ENCODE measurements at regions not wholly inside any gene's neighbourhood (a gene's known extent, or its start where the extent isn't known, plus 50 kb on each side); places are given as distances from the start of the nearest gene placed in this dataset.

DNA sequence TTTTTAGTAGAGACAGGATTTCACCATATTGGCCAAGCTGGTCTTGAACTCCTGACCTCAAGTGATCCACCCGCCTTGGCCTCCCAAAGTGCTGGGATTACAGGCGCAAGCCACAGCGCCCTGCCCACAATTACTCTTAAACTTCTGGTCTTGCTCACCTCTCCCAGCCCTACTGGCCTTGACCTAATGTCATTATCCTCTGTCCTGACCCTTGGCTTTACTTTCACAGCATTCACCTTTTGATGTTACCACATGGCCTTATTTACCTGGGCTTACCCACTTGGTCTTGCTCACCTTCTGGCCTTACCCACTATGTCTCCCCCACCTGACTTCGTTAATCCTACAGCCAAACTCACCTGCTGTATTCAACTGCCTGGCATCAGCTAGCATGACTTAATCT, 105.9 kb downstream of the IL12A start:
- no peak overlapping the region for H3T11ph ChIP-seq (ENCODE audit: low read length)
- no peaks in the 10 kb centered on the region for H3K79me1 ChIP-seq (ENCODE audit: insufficient read depth, low read depth, low read length, poor library complexity, severe bottlenecking)
- Mint-ChIP-seq H3K4me1 (0 out of 4 replicates have a peak, but pooled peaks cover 0 to 5% of the 10 kb centered on the region in 2 experiments), H3K27ac (no peak overlapping the region), H3K27me3 (ENCODE audit: low read depth) (no peaks in the 10 kb centered on the region), H3K36me3 (ENCODE audit: insufficient read depth in 1 of 3, low read depth in 3 of 3) (no peaks in the 10 kb centered on the region), H3K4me3 (no peak overlapping the region), H3K9me3 (no peaks in the 10 kb centered on the region)
- H3K4ac ChIP-seq (ENCODE audit: low read depth, low read length): no peak overlapping the region
- no peak overlapping the region for H2AFZ ChIP-seq (ENCODE audit: low read length)
- no peak overlapping the region for H2BK20ac ChIP-seq (ENCODE audit: low read depth, low read length, poor library complexity, severe bottlenecking)
- H3K4me2 ChIP-seq (ENCODE audit: insufficient read depth, insufficient read length, low read length): no peak overlapping the region
- TF ChIP-seq, protein P1, sequence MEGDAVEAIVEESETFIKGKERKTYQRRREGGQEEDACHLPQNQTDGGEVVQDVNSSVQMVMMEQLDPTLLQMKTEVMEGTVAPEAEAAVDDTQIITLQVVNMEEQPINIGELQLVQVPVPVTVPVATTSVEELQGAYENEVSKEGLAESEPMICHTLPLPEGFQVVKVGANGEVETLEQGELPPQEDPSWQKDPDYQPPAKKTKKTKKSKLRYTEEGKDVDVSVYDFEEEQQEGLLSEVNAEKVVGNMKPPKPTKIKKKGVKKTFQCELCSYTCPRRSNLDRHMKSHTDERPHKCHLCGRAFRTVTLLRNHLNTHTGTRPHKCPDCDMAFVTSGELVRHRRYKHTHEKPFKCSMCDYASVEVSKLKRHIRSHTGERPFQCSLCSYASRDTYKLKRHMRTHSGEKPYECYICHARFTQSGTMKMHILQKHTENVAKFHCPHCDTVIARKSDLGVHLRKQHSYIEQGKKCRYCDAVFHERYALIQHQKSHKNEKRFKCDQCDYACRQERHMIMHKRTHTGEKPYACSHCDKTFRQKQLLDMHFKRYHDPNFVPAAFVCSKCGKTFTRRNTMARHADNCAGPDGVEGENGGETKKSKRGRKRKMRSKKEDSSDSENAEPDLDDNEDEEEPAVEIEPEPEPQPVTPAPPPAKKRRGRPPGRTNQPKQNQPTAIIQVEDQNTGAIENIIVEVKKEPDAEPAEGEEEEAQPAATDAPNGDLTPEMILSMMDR (conservative IDR thresholded peaks at IDR 0.05): no peak
- H3K27me3 ChIP-seq (ENCODE audit: insufficient read depth, low read length): no peaks in the 10 kb centered on the region
- no peak for DNase-seq
- no peak overlapping the region for H2BK5ac ChIP-seq (ENCODE audit: insufficient read length, low read length)
- no peaks in the 10 kb centered on the region for H3K9me3 ChIP-seq (ENCODE audit: control insufficient read depth, low read depth, low read length)
- H3K23me2 ChIP-seq (ENCODE audit: insufficient read length, low read depth, low read length, poor library complexity, severe bottlenecking): no peaks in the 10 kb centered on the region
- H3K18ac ChIP-seq (ENCODE audit: insufficient read length, low read depth, low read length): no peak overlapping the region
- no peak overlapping the region for H3K23ac ChIP-seq (ENCODE audit: insufficient read length, low read depth, low read length)
- WGBS (ENCODE audit: extremely low coverage, insufficient read length, low lambda C conversion rate): no CpG with 5 or more reads among the region's 4 CpGs
- H3K9ac ChIP-seq (ENCODE audit: extremely low read depth, insufficient read length, low read length): no peak overlapping the region
- no peaks in the 10 kb centered on the region for H3K79me2 ChIP-seq (ENCODE audit: insufficient read depth, low read length)
- no peak overlapping the region for H2AK5ac ChIP-seq (ENCODE audit: insufficient read length, low read length)
- no peak overlapping the region for H3K56ac ChIP-seq (ENCODE audit: insufficient read length, low read depth, low read length)
- H2BK120ac ChIP-seq (ENCODE audit: low read depth, low read length, poor library complexity, severe bottlenecking): no peak overlapping the region
- no peak overlapping the region for H4K5ac ChIP-seq (ENCODE audit: insufficient read length, low read depth, low read length)
- H2BK12ac ChIP-seq (ENCODE audit: insufficient read length, low read depth, low read length): no peak overlapping the region
- no peak overlapping the region for H2BK15ac ChIP-seq (ENCODE audit: low read depth, low read length)
- H4K8ac ChIP-seq (replicated peaks; ENCODE audit: insufficient read length, low read depth, low read length): no peak overlapping the region
- no peak overlapping the region for H3K27ac ChIP-seq (ENCODE audit: insufficient read length, low read depth, low read length)
- no peaks in the 10 kb centered on the region for H3K4me1 ChIP-seq (ENCODE audit: insufficient read depth, low read length)
- H4K91ac ChIP-seq (ENCODE audit: insufficient read length, low read depth, low read length): no peak overlapping the region
- no peaks in the 10 kb centered on the region for H4K20me1 ChIP-seq (ENCODE audit: control insufficient read depth, insufficient read depth, insufficient read length)
- H3K14ac ChIP-seq (ENCODE audit: insufficient read depth, low read length): no peak overlapping the region
